CD4-positive, alpha-beta T cell treated with Interleukin-15 for 1 hour (primary cell): ENCODE measurements at regions not wholly inside any gene's neighbourhood (a gene's known extent, or its start where the extent isn't known, plus 50 kb on each side); places are given as distances from the start of the nearest gene placed in this dataset.
"Not testable (repeated sequence)": the region's sequence is repeated elsewhere in the genome, so short reads cannot be mapped to it uniquely, and the experiment has no call there.

Experiments used
- DNase-seq: peaks from one replicate; pipeline ENCODE4 v3.0.0-alpha.2; 2020

GRCh38 chr16:29578898-29579297 is 72.7 kb upstream of the NPIPB12 start:
- DNase-seq: not testable (repeated sequence)

DNA sequence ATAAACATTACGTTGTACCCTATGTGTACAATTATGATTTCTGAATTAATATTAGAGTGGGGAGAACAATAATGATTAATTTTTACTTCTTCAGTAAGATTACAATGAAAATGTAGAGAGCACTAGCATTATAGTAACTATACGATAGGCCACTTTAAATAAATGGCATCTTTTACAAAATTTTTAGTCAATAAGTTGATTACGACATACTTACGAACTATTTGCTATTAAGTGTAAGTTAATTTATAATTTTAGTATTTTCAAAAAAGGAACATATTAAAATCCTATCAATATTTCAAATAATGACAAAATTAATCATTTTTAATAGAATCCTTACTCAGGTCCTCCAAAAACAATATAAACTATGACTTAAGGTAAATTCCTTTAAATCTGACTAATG is 75.6 kb upstream of the NPIPB12 start:
- DNase-seq: not testable (repeated sequence)

GRCh38 chr16:29591919-29592318 is 71.1 kb upstream of the SPN start:
- not testable (repeated sequence) for DNase-seq

DNA sequence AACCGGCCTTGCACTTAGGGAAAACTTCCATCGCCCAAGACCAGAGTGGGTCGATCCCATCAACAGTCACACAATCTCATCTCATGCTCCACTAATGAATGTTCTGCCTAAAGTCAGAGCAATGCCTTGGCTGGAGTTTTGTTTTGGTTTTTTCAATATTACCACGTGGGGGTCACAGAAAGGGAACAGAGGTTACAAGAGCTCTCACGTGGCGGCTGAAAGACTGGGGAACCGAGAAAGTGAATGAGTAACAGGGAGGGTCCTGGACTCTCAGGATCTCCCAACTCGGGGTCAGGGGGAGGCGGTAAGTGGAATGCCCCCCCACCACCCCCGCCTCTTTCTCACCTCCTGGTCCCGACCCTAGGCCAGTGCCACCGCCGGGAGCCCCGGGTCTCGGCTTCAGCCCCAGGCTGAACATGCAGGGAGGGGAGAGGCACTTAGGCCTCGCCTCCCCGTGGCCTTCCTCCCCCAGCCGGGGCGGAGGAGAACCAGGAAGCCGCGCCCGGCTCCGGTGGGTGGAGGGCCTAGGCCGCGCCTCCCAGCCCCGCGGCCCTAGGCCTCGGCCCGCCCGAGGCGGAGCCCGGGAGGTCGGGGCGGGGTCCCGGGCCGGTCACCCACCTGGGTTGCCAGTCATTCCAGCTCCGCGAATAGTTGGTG is 68.7 kb upstream of the SPN start:
- DNase-seq: peak; percentile 66

- peak; percentile 89 for DNase-seq
Measured at GRCh38 chr16:29594926-29595838, 67.9 kb upstream of the SPN start.

DNA sequence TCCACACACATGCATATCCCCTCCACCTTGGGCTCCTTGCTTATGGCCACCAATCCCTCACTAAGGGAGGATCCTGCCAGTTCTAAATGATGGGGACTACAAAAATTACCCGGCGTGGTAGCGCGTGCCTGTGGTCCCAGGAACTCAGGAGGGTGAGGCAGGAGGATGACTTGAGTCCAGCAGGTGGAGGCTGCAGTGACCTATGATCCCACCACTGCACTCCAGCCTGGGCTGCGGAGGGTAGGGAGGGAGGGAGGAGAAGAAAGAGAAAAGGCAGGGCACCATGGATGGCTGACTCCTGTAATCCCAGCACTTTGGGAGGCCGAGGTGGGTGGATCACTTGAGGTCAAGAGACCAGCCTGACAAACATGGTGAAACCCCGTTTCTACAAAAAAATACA is 66.0 kb upstream of the SPN start:
- not testable (repeated sequence) for DNase-seq

DNA sequence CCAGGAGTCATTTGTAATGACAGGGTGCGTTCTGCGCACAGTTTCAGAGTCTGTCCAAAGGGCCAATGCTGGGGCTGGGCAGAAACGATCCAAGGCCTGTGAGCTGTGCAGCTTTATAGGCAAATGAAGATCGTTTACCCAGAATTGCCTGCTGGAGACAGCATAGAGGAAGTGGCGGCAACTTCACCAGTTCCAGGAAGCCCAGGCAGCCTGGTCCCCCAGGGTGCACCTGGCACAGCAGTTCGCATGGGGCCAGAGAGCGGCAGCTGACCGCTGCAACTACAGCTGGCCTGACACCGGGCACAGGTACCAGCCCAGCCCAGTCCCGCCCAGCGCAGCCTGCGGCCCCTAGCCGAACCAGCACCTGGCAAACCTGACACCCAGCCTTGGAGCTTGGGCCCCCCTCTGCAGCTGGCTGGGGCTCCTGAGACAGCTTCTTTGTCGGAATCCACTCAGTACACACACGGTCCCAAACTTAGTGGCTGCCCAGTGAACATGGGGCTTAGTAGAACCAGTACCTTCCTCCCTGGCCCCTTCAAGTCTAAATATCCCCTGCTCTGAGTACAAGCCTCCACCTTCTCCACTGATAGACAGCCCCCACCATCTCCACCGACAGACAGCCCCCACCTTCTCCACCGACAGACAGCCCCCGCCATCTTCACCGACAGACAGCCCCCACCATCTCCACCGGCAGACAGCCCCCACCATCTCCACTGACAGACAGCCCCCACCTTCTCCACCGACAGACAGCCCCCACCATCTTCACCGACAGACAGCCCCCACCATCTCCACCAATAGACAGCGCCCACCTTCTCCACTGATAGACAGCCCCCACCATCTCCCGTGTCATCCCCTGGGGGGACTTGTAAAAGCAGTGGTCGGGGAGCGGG is 62.7 kb upstream of the SPN start:
- DNase-seq: peak; percentile 72

DNA sequence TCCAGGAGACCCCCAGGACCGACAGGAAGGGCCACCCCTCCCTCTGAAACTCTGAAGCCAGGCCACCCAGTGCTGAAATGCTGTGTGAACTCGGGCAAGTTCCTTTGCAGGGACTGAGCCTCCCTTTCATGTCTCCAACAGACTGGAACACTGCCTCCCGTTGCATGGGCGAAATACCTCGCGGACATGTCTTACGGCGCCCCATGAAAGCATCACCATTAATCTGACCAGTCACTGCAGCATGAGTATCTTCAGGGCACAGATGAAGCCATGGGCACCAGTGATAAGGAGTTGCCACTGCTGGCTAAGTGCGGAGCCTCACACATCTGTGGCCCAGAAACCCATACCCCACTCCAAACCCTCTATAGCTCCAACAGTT is 60.8 kb upstream of the SPN start:
- not testable (repeated sequence) for DNase-seq

DNA sequence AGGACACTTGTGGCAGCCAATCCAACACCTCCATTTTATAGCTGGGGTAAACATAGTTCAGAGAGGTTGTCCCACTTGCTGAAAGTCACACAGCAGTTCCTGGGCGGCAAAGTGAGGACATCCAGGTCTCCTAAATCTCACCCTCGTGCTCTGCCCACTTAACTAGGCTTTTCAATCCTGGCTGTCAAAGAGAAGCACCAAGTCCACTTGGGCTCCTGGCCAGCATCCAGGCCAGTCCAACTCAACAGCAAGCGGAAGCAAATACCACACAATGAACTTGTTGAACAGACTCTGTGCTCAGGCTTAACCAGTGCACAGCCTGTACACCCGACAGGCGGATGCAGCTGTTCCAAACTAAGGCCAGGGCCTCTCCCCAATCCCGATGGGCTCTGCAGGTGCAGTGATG is 60.4 kb upstream of the SPN start:
- DNase-seq: not testable (repeated sequence)

DNA sequence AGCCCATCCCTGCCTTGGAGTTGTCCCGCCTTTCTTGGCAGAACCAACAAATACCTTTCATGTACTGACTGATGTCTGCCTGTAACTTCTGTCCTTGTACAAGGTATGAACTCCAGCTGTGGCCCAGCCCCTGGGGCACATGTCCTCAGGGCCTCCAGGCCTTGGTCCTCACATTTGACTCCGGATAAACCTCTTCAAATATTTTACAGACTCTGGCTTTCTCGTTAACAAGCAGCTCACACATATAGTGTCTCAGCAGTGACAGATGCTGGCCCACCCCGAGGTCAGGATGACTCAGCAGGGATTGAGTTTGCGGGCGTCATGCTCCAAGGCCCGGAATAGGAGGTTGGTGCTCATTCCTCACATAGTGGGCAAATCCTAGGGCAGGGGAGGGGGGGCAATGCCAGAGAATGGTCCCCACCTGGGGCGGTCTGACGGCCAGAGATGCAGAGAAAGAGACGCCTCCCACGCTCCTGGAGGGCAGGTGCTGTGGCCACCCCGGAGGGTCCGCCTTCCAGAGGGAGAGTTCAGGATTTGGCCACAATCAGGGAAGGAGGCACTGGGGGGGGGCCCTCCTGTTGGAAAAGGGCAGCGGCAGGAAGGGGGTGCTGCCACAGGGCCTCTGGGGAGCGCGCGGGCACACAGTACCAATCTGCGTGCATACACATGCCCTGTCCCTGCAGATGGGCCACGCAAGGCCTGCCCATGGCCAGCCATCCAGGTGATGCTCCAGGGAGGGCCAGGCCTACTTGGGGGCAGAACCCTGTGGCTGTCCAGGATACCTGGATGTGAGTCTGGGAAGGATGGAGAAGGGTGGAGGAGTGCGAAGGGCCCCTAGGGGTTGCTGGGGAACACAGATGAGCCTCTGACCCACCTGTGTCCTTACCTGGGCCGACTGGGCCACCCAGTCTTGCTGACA is 58.2 kb upstream of the SPN start:
- not testable (repeated sequence) for DNase-seq

DNA sequence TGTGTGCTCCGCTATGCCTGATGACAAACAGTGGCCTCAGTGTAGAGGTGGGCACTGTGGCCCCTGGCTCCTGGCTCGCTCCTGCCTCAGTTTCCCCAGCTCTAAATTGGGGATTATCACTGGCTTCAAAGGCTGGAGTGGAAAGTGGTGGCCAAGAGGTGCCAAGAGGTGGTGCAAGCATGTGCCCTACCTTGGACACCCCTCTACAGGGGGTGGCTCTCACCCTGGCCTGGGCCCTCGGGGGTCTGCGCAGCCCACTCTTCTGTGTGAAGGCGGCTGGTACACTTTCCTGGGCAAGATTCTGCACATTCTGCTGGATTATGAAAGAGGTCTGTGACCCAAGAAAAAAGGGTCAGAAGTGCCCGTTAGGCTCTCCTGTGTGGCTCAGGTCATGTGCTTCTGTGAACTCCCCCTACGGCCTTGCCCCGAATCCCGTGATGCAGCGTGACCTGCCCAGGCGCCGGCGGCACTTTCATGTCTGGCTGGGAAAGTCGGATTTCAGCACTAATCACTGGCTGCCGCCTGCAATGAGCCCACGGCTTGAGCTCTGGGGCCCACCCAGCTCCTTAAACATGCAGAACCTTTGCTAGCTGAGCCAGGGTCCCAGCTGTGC is 57.3 kb upstream of the SPN start:
- DNase-seq: not testable (repeated sequence)

GRCh38 chr16:29606669-29607427 is 56.2 kb upstream of the SPN start:
- peak; percentile 52 for DNase-seq

DNA sequence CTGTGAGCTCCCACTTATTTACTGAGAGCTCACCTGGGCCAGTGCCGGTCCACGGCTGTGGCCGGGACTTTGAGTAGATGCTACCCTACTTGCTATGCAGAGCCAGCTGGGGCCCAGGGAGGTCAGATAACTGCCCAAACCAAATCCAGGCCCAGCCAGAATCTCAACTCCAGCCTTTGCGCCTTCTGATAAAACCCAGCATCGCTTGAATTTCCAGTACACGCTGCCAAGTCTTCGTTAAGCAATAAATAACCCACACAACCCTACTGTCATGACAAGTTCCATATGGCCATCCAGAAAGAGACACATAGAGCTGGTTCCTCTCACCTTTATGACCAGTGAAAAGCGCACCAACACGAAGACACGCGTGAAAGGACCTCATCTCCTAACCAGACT is 55.6 kb upstream of the SPN start:
- not testable (repeated sequence) for DNase-seq

DNA sequence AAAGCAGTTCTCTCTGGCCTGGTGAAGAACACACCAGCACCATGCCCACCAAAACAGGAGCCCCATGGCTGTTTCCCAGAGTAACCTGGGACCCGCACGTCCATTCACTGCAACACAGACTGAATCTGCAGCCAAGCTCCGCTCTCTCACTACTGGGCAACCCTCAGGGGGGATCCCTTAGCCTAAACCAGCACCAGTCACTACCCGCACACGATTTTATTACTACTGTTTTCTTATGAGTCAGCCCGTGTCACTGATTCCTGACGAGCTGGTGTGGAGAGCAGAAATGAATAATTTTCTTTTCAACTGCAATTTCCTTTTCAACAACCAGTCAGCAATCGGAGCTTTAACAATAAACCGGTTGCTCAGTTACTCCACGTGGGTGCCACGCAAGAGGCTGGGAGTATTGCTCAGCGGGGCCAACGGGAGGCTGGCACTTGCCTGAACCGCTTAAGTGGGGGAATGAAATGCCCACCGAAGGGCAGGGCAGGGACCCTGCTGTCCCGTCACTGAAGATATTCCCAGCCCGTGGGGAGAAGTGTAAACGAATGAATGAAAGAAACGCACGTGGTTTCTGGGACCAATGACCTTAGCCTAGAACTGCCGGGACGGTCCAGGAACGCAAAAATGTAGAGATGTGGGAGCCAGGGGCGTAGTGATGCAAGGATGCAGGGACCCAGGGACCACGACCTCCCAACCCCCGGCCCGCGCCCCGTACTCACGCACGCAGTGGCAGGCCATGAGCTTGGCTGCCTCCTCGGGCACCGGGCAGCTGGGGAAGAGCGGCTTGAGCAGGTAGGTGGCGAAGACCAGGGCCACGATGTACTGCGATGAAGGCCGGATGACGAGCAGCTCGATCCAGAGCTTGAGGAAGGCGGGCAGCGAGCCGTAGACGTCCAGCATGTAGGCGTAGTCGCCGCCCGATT is 50.4 kb upstream of the SPN start:
- DNase-seq: peak; percentile 39
